ENCODE measurements at regions not wholly inside any gene's neighbourhood (a gene's known extent, or its start where the extent isn't known, plus 50 kb on each side); places are given as distances from the start of the nearest gene placed in this dataset.

GRCh38 chr2:116440104-116440653 lies 1374.3 kb upstream of the DDX18 start:
- no peaks in the 10 kb centered on the region for H3K4me1 ChIP-seq (ENCODE audit: control insufficient read depth, insufficient read depth, low read length)
- no peak overlapping the region for H3K9ac ChIP-seq (ENCODE audit: low read length)
- peaks cover 20% of the 10 kb centered on the region for H3K9me3 ChIP-seq (ENCODE audit: control insufficient read depth, insufficient read depth, low read depth, low read length)
- H3K27ac ChIP-seq (ENCODE audit: low read depth, low read length): no peak overlapping the region
- H3K27me3 ChIP-seq (ENCODE audit: control insufficient read depth, insufficient read depth, low read length): no peaks in the 10 kb centered on the region
- H3K36me3 ChIP-seq (ENCODE audit: control insufficient read depth, insufficient read depth, low read length): no peaks in the 10 kb centered on the region
- no peak overlapping the region for H3K4me3 ChIP-seq (ENCODE audit: low read depth, low read length)

- Histone ChIP-seq H3K9ac (ENCODE audit: low read length) (no peak overlapping the region), H3K36me3 (ENCODE audit: control insufficient read depth, insufficient read depth, low read length) (no peaks in the 10 kb centered on the region), H3K4me1 (ENCODE audit: control insufficient read depth, insufficient read depth, low read length) (no peaks in the 10 kb centered on the region), H3K9me3 (ENCODE audit: control insufficient read depth, insufficient read depth, low read depth, low read length) (peaks cover 21% of the 10 kb centered on the region), H3K4me3 (ENCODE audit: low read depth, low read length) (no peak overlapping the region), H3K27ac (ENCODE audit: low read depth, low read length) (no peak overlapping the region), H3K27me3 (ENCODE audit: control insufficient read depth, insufficient read depth, low read length) (no peaks in the 10 kb centered on the region)
Measured at GRCh38 chr2:116442418-116442817, 1372.1 kb upstream of the DDX18 start.

- Histone ChIP-seq H3K9ac (ENCODE audit: low read length) (no peak overlapping the region), H3K27ac (ENCODE audit: low read depth, low read length) (no peak overlapping the region), H3K4me1 (ENCODE audit: control insufficient read depth, insufficient read depth, low read length) (no peaks in the 10 kb centered on the region), H3K4me3 (ENCODE audit: low read depth, low read length) (no peak overlapping the region), H3K36me3 (ENCODE audit: control insufficient read depth, insufficient read depth, low read length) (no peaks in the 10 kb centered on the region), H3K9me3 (ENCODE audit: control insufficient read depth, insufficient read depth, low read depth, low read length) (peaks cover 21% of the 10 kb centered on the region), H3K27me3 (ENCODE audit: control insufficient read depth, insufficient read depth, low read length) (no peaks in the 10 kb centered on the region)
Measured at GRCh38 chr2:116444256-116444872, 1370.1 kb upstream of the DDX18 start.

- Histone ChIP-seq H3K36me3 (ENCODE audit: control insufficient read depth, insufficient read depth, low read length) (no peaks in the 10 kb centered on the region), H3K27me3 (ENCODE audit: control insufficient read depth, insufficient read depth, low read length) (no peaks in the 10 kb centered on the region), H3K9me3 (ENCODE audit: control insufficient read depth, insufficient read depth, low read depth, low read length) (peaks cover 6% of the 10 kb centered on the region; the same call in 1 of the 2 replicates), H3K27ac (ENCODE audit: low read depth, low read length) (no peak overlapping the region), H3K9ac (ENCODE audit: low read length) (no peak overlapping the region), H3K4me1 (ENCODE audit: control insufficient read depth, insufficient read depth, low read length) (no peaks in the 10 kb centered on the region), H3K4me3 (ENCODE audit: low read depth, low read length) (no peak overlapping the region)
Measured at GRCh38 chr2:116450990-116451389, 1363.5 kb upstream of the DDX18 start.

GRCh38 chr2:116452651-116453050 lies 1361.8 kb upstream of the DDX18 start:
- Histone ChIP-seq H3K9ac (ENCODE audit: low read length) (no peak overlapping the region), H3K27me3 (ENCODE audit: control insufficient read depth, insufficient read depth, low read length) (no peaks in the 10 kb centered on the region), H3K9me3 (ENCODE audit: control insufficient read depth, insufficient read depth, low read depth, low read length) (peaks cover 9% of the 10 kb centered on the region), H3K27ac (ENCODE audit: low read depth, low read length) (no peak overlapping the region), H3K4me3 (ENCODE audit: low read depth, low read length) (no peak overlapping the region), H3K36me3 (ENCODE audit: control insufficient read depth, insufficient read depth, low read length) (no peaks in the 10 kb centered on the region), H3K4me1 (ENCODE audit: control insufficient read depth, insufficient read depth, low read length) (no peaks in the 10 kb centered on the region)

- H3K4me3 ChIP-seq (ENCODE audit: low read depth, low read length): no peak overlapping the region
- H3K27ac ChIP-seq (ENCODE audit: low read depth, low read length): no peak overlapping the region
- H3K27me3 ChIP-seq (ENCODE audit: control insufficient read depth, insufficient read depth, low read length): no peaks in the 10 kb centered on the region
- H3K9me3 ChIP-seq (ENCODE audit: control insufficient read depth, insufficient read depth, low read depth, low read length): peaks cover 9% of the 10 kb centered on the region
- H3K36me3 ChIP-seq (ENCODE audit: control insufficient read depth, insufficient read depth, low read length): no peaks in the 10 kb centered on the region
- no peaks in the 10 kb centered on the region for H3K4me1 ChIP-seq (ENCODE audit: control insufficient read depth, insufficient read depth, low read length)
- H3K9ac ChIP-seq (ENCODE audit: low read length): no peak overlapping the region
Measured at GRCh38 chr2:116456429-116456828, 1358.1 kb upstream of the DDX18 start.

GRCh38 chr2:116467243-116467642 lies 1347.2 kb upstream of the DDX18 start:
- no peak overlapping the region for H3K4me3 ChIP-seq (ENCODE audit: low read depth, low read length)
- no peaks in the 10 kb centered on the region for H3K4me1 ChIP-seq (ENCODE audit: control insufficient read depth, insufficient read depth, low read length)
- H3K27me3 ChIP-seq (ENCODE audit: control insufficient read depth, insufficient read depth, low read length): no peaks in the 10 kb centered on the region
- H3K9ac ChIP-seq (ENCODE audit: low read length): no peak overlapping the region
- H3K27ac ChIP-seq (ENCODE audit: low read depth, low read length): no peak overlapping the region
- H3K9me3 ChIP-seq (ENCODE audit: control insufficient read depth, insufficient read depth, low read depth, low read length): peaks cover 37% of the 10 kb centered on the region
- no peaks in the 10 kb centered on the region for H3K36me3 ChIP-seq (ENCODE audit: control insufficient read depth, insufficient read depth, low read length)

GRCh38 chr2:116477229-116477628 lies 1337.3 kb upstream of the DDX18 start:
- no peaks in the 10 kb centered on the region for H3K4me1 ChIP-seq (ENCODE audit: control insufficient read depth, insufficient read depth, low read length)
- H3K9ac ChIP-seq (ENCODE audit: low read length): no peak overlapping the region
- no peak overlapping the region for H3K4me3 ChIP-seq (ENCODE audit: low read depth, low read length)
- no peak overlapping the region for H3K27ac ChIP-seq (ENCODE audit: low read depth, low read length)
- H3K27me3 ChIP-seq (ENCODE audit: control insufficient read depth, insufficient read depth, low read length): no peaks in the 10 kb centered on the region
- no peaks in the 10 kb centered on the region for H3K36me3 ChIP-seq (ENCODE audit: control insufficient read depth, insufficient read depth, low read length)
- H3K9me3 ChIP-seq (ENCODE audit: control insufficient read depth, insufficient read depth, low read depth, low read length): 0 out of 2 replicates have a peak, but pooled peaks cover 2% of the 10 kb centered on the region

GRCh38 chr2:116487336-116487735 lies 1327.2 kb upstream of the DDX18 start:
- H3K36me3 ChIP-seq (ENCODE audit: control insufficient read depth, insufficient read depth, low read length): no peaks in the 10 kb centered on the region
- no peaks in the 10 kb centered on the region for H3K9me3 ChIP-seq (ENCODE audit: control insufficient read depth, insufficient read depth, low read depth, low read length)
- H3K9ac ChIP-seq (ENCODE audit: low read length): no peak overlapping the region
- no peak overlapping the region for H3K4me3 ChIP-seq (ENCODE audit: low read depth, low read length)
- no peaks in the 10 kb centered on the region for H3K27me3 ChIP-seq (ENCODE audit: control insufficient read depth, insufficient read depth, low read length)
- H3K4me1 ChIP-seq (ENCODE audit: control insufficient read depth, insufficient read depth, low read length): no peaks in the 10 kb centered on the region
- H3K27ac ChIP-seq (ENCODE audit: low read depth, low read length): no peak overlapping the region

- Histone ChIP-seq H3K9me3 (ENCODE audit: control insufficient read depth, insufficient read depth, low read depth, low read length) (no peaks in the 10 kb centered on the region), H3K27ac (ENCODE audit: low read depth, low read length) (no peak overlapping the region), H3K27me3 (ENCODE audit: control insufficient read depth, insufficient read depth, low read length) (no peaks in the 10 kb centered on the region), H3K4me1 (ENCODE audit: control insufficient read depth, insufficient read depth, low read length) (no peaks in the 10 kb centered on the region), H3K4me3 (ENCODE audit: low read depth, low read length) (no peak overlapping the region), H3K36me3 (ENCODE audit: control insufficient read depth, insufficient read depth, low read length) (no peaks in the 10 kb centered on the region), H3K9ac (ENCODE audit: low read length) (no peak overlapping the region)
Measured at GRCh38 chr2:116489292-116489691, 1325.2 kb upstream of the DDX18 start.

- H3K9me3 ChIP-seq (ENCODE audit: control insufficient read depth, insufficient read depth, low read depth, low read length): no peaks in the 10 kb centered on the region
- no peaks in the 10 kb centered on the region for H3K4me1 ChIP-seq (ENCODE audit: control insufficient read depth, insufficient read depth, low read length)
- H3K27ac ChIP-seq (ENCODE audit: low read depth, low read length): no peak overlapping the region
- no peaks in the 10 kb centered on the region for H3K27me3 ChIP-seq (ENCODE audit: control insufficient read depth, insufficient read depth, low read length)
- no peak overlapping the region for H3K4me3 ChIP-seq (ENCODE audit: low read depth, low read length)
- H3K9ac ChIP-seq (ENCODE audit: low read length): no peak overlapping the region
- H3K36me3 ChIP-seq (ENCODE audit: control insufficient read depth, insufficient read depth, low read length): no peaks in the 10 kb centered on the region
Measured at GRCh38 chr2:116489944-116490343, 1324.5 kb upstream of the DDX18 start.

Measured in HUES6 (cell line).